Kidney (tissue), 13 donors: ENCODE measurements at regions not wholly inside any gene's neighbourhood (a gene's known extent, or its start where the extent isn't known, plus 50 kb on each side); places are given as distances from the start of the nearest gene placed in this dataset.

Experiments used
- DNase-seq, 5 donors: peaks; one replicate each; pipeline ENCODE4 v3.0.0-alpha.2; 2013 to 2020
- FAIRE-seq: peaks from 2 replicates; lab custom pipeline; 2012; peaks lifted over from hg19 to GRCh38; lab: Jason Lieb, UNC
- H3K27ac ChIP-seq, 2 donors: one replicate each; pipeline ENCODE4 v1.7.0; 2013; ENCODE audit warnings: low read depth in 2 of 2, low read length in 2 of 2, inconsistent platforms in 1 of 2
- H3K27me3 ChIP-seq: one replicate; pipeline ENCODE4 v1.7.1; 2013; ENCODE audit warnings: low read length, inconsistent platforms; ENCODE audit not compliant: control insufficient read depth, insufficient read depth
- H3K36me3 ChIP-seq, 3 donors: one replicate each; pipeline versions ENCODE4 v1.7.0 to v1.7.1; 2013; ENCODE audit warnings: low read length in 3 of 3, control low read depth in 1 of 3, inconsistent platforms in 1 of 3; ENCODE audit not compliant: insufficient read depth in 3 of 3, control insufficient read depth in 2 of 3
- H3K4me1 ChIP-seq, 3 donors: one replicate each; pipeline versions ENCODE4 v1.7.0 to v1.7.1; 2013; ENCODE audit warnings: low read length in 3 of 3, inconsistent platforms in 1 of 3, low read depth in 1 of 3; ENCODE audit not compliant: control insufficient read depth in 2 of 3, insufficient read depth in 2 of 3
- H3K4me3 ChIP-seq, 3 donors: one replicate each; pipeline versions ENCODE4 v1.7.0 to v1.8.1; 2013; ENCODE audit warnings: low read length in 3 of 3, control low read depth in 1 of 3, inconsistent platforms in 1 of 3
- H3K9ac ChIP-seq, 3 donors: one replicate each; pipeline versions ENCODE4 v1.7.0 to v1.7.1; 2013; ENCODE audit warnings: low read length in 3 of 3, control low read depth in 1 of 3, inconsistent platforms in 1 of 3
- H3K9me3 ChIP-seq, 3 donors: one replicate each; pipeline versions ENCODE4 v1.7.0 to v1.7.1; 2013; ENCODE audit warnings: low read length in 3 of 3, control low read depth in 1 of 3, inconsistent platforms in 1 of 3; ENCODE audit not compliant: control insufficient read depth in 2 of 3, insufficient read depth in 1 of 3
- intact Hi-C: fragments of 100-400 bp; cut with DNase I; formaldehyde crosslinking; loops from one replicate; pipeline ENCODE4 v1.11.1; 2022
- microRNA-seq: library from miRNA; unstranded; fragments of <30 nt; microRNA quantifications from one replicate; pipeline ENCODE4 v1.2.0, GENCODE V29; 2020
- TF ChIP-seq, protein P1 (sequence below): IDR thresholded peaks from 3 replicates; pipeline ENCODE4 v1.5.1; 2012; ENCODE audit warnings: mild to moderate bottlenecking, moderate library complexity, borderline replicate concordance; ENCODE audit not compliant: insufficient read depth; ENCODE audit errors: extremely low read depth
- donor health status: control.
- donor health status: control.
- donor health status: control.
- donor health status: control.
- donor health status: control.
- donor health status: DM: yes; HTN: yes; CAD: no.
- donor health status: Normal renal cell carcinoma (clear cell type).

- intact Hi-C loops, result no loop called here
- DNase-seq (no peak), FAIRE-seq (no peak)
- TF ChIP-seq, protein P1, sequence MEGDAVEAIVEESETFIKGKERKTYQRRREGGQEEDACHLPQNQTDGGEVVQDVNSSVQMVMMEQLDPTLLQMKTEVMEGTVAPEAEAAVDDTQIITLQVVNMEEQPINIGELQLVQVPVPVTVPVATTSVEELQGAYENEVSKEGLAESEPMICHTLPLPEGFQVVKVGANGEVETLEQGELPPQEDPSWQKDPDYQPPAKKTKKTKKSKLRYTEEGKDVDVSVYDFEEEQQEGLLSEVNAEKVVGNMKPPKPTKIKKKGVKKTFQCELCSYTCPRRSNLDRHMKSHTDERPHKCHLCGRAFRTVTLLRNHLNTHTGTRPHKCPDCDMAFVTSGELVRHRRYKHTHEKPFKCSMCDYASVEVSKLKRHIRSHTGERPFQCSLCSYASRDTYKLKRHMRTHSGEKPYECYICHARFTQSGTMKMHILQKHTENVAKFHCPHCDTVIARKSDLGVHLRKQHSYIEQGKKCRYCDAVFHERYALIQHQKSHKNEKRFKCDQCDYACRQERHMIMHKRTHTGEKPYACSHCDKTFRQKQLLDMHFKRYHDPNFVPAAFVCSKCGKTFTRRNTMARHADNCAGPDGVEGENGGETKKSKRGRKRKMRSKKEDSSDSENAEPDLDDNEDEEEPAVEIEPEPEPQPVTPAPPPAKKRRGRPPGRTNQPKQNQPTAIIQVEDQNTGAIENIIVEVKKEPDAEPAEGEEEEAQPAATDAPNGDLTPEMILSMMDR, result no peak
- H3K36me3 ChIP-seq, result no peaks in the 10 kb centered on the region
- H3K27ac ChIP-seq, result no peak overlapping the region
- no peak overlapping the region for H3K4me3 ChIP-seq
- no peak overlapping the region for H3K9ac ChIP-seq
- no peaks in the 10 kb centered on the region for H3K9me3 ChIP-seq
- H3K4me1 ChIP-seq, result no peaks in the 10 kb centered on the region
- H3K27me3 ChIP-seq, result no peaks in the 10 kb centered on the region
Measured at GRCh38 chrX:45258731-45259402, 58.2 kb upstream of the DIPK2B start.

Small RNA genes lying in the stretch of these regions (microRNA-seq; reads per million reads assigned to microRNA genes)
- gene MIR221 (3,937 reads per million, percentile 91 among the genes with 10 or more reads in this experiment), gene MIR222 (574 reads per million, percentile 76 among the genes with 10 or more reads in this experiment)
